ENCODE measurements at regions not wholly inside any gene's neighbourhood (a gene's known extent, or its start where the extent isn't known, plus 50 kb on each side); places are given as distances from the start of the nearest gene placed in this dataset.

GRCh38 chr13:29909975-29910674 lies 59.7 kb upstream of the UBL3 start:
- no peak for DNase-seq (ENCODE audit: low read depth in 3 of 3, low spot score in 2 of 3)

GRCh38 chr13:29909081-29909730 lies 58.8 kb upstream of the UBL3 start:
- no peak for DNase-seq (ENCODE audit: low read depth in 3 of 3, low spot score in 2 of 3)

- DNase-seq (ENCODE audit: low read depth in 3 of 3, low spot score in 2 of 3): no peak
These were observed 58.1 kb upstream of the UBL3 start for GRCh38 chr13:29908416-29909080.

GRCh38 chr13:29907670-29908069 lies 57.3 kb upstream of the UBL3 start:
- no peak for DNase-seq (ENCODE audit: low read depth in 3 of 3, low spot score in 2 of 3)

- DNase-seq (ENCODE audit: low read depth in 3 of 3, low spot score in 2 of 3): no peak
These were observed 56.1 kb upstream of the UBL3 start for GRCh38 chr13:29906432-29907011.

- DNase-seq (ENCODE audit: low read depth in 3 of 3, low spot score in 2 of 3): no peak
These were observed 55.4 kb upstream of the UBL3 start for GRCh38 chr13:29905845-29906244.

- DNase-seq (ENCODE audit: low read depth in 3 of 3, low spot score in 2 of 3): no peak
These were observed 53.6 kb upstream of the UBL3 start for GRCh38 chr13:29903996-29904395.

GRCh38 chr13:29903543-29903942 lies 53.1 kb upstream of the UBL3 start:
- no peak for DNase-seq (ENCODE audit: low read depth in 3 of 3, low spot score in 2 of 3)

GRCh38 chr13:29902632-29903305 lies 52.4 kb upstream of the UBL3 start:
- no peak for DNase-seq (ENCODE audit: low read depth in 3 of 3, low spot score in 2 of 3)

- no peak for DNase-seq (ENCODE audit: low read depth in 3 of 3, low spot score in 2 of 3)
These were observed 51.6 kb upstream of the UBL3 start for GRCh38 chr13:29901710-29902631.

All from right renal cortex interstitium (tissue), 3 donors.